ENCODE measurements at regions not wholly inside any gene's neighbourhood (a gene's known extent, or its start where the extent isn't known, plus 50 kb on each side); places are given as distances from the start of the nearest gene placed in this dataset.

DNA sequence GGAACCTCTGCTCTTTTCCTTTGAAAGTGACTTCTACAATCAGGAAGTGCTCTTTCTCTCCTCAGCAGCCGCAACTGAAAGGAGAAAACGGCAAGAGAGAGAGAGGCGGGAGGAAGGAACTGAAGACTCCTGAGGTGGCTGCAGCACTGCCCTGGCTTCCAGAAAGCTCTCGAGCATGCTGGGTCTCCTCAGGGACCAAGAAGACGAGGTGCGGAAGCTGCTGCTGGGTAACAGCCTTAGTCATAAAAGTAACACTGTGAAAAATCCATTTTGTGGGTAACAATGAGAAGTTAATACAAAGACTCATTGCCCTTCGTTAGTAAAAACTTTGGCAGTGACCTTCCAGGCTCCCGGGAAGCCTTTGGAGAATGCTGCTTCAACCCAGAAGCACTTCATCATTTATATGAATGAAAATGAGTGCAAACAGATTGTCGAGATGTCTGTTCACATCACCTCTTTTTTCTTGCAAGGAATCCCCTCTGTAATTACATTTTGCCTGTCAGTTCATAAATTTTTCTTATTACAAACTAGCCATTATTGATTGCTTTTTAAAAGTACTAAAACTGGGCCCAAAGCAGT, 473.4 kb downstream of the SOX6 start:
- no peak overlapping the region for H3K4me3 Mint-ChIP-seq
- Histone ChIP-seq H4K91ac (ENCODE audit: insufficient read length, low read depth, low read length) (no peak overlapping the region), H3K4me2 (ENCODE audit: insufficient read depth, insufficient read length, low read length) (no peak overlapping the region), H3K23me2 (ENCODE audit: insufficient read length, low read depth, low read length, poor library complexity, severe bottlenecking) (no peaks in the 10 kb centered on the region), H3K14ac (ENCODE audit: insufficient read depth, low read length) (no peak overlapping the region), H3K23ac (ENCODE audit: insufficient read length, low read depth, low read length) (no peak overlapping the region), H4K8ac (replicated peaks; ENCODE audit: insufficient read length, low read depth, low read length) (no peak overlapping the region), H4K5ac (ENCODE audit: insufficient read length, low read depth, low read length) (no peak overlapping the region), H3K27ac (ENCODE audit: insufficient read length, low read depth, low read length) (no peak overlapping the region), H2BK15ac (ENCODE audit: low read depth, low read length) (no peak overlapping the region), H2AFZ (ENCODE audit: low read length) (no peak overlapping the region), H3T11ph (ENCODE audit: low read length) (no peak overlapping the region), H2BK12ac (ENCODE audit: insufficient read length, low read depth, low read length) (no peak overlapping the region), H3K79me2 (ENCODE audit: insufficient read depth, low read length) (no peaks in the 10 kb centered on the region), H3K9me3 (ENCODE audit: control insufficient read depth, low read depth, low read length) (no peaks in the 10 kb centered on the region), H3K56ac (ENCODE audit: insufficient read length, low read depth, low read length) (no peak overlapping the region), H2BK120ac (ENCODE audit: low read depth, low read length, poor library complexity, severe bottlenecking) (no peak overlapping the region), H3K4me1 (ENCODE audit: insufficient read depth, low read length) (no peaks in the 10 kb centered on the region), H2BK5ac (ENCODE audit: insufficient read length, low read length) (no peak overlapping the region), H3K18ac (ENCODE audit: insufficient read length, low read depth, low read length) (no peak overlapping the region), H3K4ac (ENCODE audit: low read depth, low read length) (no peak overlapping the region), H2AK5ac (ENCODE audit: insufficient read length, low read length) (no peak overlapping the region), H3K79me1 (ENCODE audit: insufficient read depth, low read depth, low read length, poor library complexity, severe bottlenecking) (no peaks in the 10 kb centered on the region), H3K9ac (ENCODE audit: extremely low read depth, insufficient read length, low read length) (no peak overlapping the region), H3K27me3 (ENCODE audit: insufficient read depth, low read length) (no peaks in the 10 kb centered on the region), H4K20me1 (ENCODE audit: control insufficient read depth, insufficient read depth, insufficient read length) (no peaks in the 10 kb centered on the region), H2BK20ac (ENCODE audit: low read depth, low read length, poor library complexity, severe bottlenecking) (no peak overlapping the region)
- peaks cover 11% of the 10 kb centered on the region for H3K27me3 Mint-ChIP-seq (ENCODE audit: low read depth)
- no peak overlapping the region; a peak in 2 of 7 replicates for H3K27ac Mint-ChIP-seq
- DNase-seq = no peak
- peaks cover 6% of the 10 kb centered on the region in 2 experiments; a peak in 3 of 4 replicates for H3K4me1 Mint-ChIP-seq
- no CpG with 5 or more reads among the region's 9 CpGs for WGBS (ENCODE audit: extremely low coverage, insufficient read length, low lambda C conversion rate)
- H3K36me3 Mint-ChIP-seq (ENCODE audit: insufficient read depth in 1 of 3, low read depth in 3 of 3) = no peaks in the 10 kb centered on the region
- no peaks in the 10 kb centered on the region; a peak in 1 of 5 replicates for H3K9me3 Mint-ChIP-seq
- TF ChIP-seq, protein P1, sequence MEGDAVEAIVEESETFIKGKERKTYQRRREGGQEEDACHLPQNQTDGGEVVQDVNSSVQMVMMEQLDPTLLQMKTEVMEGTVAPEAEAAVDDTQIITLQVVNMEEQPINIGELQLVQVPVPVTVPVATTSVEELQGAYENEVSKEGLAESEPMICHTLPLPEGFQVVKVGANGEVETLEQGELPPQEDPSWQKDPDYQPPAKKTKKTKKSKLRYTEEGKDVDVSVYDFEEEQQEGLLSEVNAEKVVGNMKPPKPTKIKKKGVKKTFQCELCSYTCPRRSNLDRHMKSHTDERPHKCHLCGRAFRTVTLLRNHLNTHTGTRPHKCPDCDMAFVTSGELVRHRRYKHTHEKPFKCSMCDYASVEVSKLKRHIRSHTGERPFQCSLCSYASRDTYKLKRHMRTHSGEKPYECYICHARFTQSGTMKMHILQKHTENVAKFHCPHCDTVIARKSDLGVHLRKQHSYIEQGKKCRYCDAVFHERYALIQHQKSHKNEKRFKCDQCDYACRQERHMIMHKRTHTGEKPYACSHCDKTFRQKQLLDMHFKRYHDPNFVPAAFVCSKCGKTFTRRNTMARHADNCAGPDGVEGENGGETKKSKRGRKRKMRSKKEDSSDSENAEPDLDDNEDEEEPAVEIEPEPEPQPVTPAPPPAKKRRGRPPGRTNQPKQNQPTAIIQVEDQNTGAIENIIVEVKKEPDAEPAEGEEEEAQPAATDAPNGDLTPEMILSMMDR (conservative IDR thresholded peaks at IDR 0.05) = no peak

Data from H9 (cell line).